Left ventricle myocardium inferior (tissue), 1 donor: ENCODE measurements at regions not wholly inside any gene's neighbourhood (a gene's known extent, or its start where the extent isn't known, plus 50 kb on each side); places are given as distances from the start of the nearest gene placed in this dataset.

Source experiments
- DNase-seq: peaks from one replicate; pipeline ENCODE4 v3.0.0-alpha.2; 2020
- H3K27ac ChIP-seq: fragments of 200-600 bp; replicated peaks from 2 replicates; pipeline ENCODE4 v1.8.0; 2021
- H3K27me3 ChIP-seq: fragments of 200-600 bp; 2 replicates; pipeline ENCODE4 v1.8.0; 2021; ENCODE audit warnings: low read depth
- H3K36me3 ChIP-seq: fragments of 200-600 bp; 2 replicates; pipeline ENCODE4 v1.8.0; 2021
- H3K4me1 ChIP-seq: fragments of 200-600 bp; 2 replicates; pipeline ENCODE4 v1.8.0; 2021
- H3K4me3 ChIP-seq: fragments of 200-600 bp; 2 replicates; pipeline ENCODE4 v1.8.0; 2021; ENCODE audit warnings: mild to moderate bottlenecking, moderate library complexity
- H3K9me3 ChIP-seq: fragments of 200-600 bp; replicated peaks from 2 replicates; pipeline ENCODE4 v1.8.0; 2021
- intact Hi-C: fragments of 100-400 bp; cut with micrococcal nuclease; formaldehyde crosslinking; loops from one replicate; pipeline ENCODE4 v1.11.0; 2022
- TF ChIP-seq, protein P1 (sequence below): fragments of 200-600 bp; IDR thresholded peaks from 2 replicates; pipeline ENCODE4 v1.8.0; 2021; ENCODE audit warnings: antibody characterized with exemption, mild to moderate bottlenecking, borderline replicate concordance
- donor health status: DM: no; HTN: yes; CAD: no; lungs with severe emphysema.

DNA sequence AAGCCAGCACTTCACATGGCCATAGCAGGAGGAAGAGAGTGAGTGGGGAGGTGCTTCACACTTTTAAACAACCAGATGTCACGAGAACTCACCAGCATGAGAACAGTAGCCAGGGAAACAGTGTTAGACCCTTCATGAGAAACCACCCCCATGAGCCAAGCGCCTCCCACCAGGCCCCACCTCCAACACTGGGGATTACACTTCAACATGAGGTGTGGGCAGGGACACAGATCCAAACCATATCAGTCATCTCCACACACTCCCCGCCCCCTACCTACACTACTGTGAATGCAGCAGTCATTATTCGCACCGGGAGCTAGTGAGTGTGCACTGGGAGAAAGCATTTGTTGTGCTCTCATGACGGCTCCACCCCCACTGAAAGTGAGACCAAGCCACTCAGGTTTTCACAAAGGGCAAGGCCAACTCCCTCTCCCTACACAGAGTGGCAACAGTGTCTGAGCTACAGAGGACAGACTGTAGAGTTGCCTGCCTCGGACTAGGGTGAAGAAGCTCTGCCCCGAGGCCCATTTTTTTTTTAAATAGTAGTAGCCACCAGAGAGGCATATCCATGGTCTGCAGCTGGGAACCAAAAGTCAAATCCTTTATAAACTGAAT is 125.6 kb downstream of the BARHL2 start:
- Histone ChIP-seq H3K27me3 (peaks cover 49% of the 10 kb centered on the region), H3K4me1 (no peaks in the 10 kb centered on the region), H3K9me3 (peaks cover 40% of the 10 kb centered on the region), H3K27ac (no peak overlapping the region), H3K4me3 (no peak overlapping the region), H3K36me3 (no peaks in the 10 kb centered on the region)
- no peak for DNase-seq
- TF ChIP-seq, protein P1, sequence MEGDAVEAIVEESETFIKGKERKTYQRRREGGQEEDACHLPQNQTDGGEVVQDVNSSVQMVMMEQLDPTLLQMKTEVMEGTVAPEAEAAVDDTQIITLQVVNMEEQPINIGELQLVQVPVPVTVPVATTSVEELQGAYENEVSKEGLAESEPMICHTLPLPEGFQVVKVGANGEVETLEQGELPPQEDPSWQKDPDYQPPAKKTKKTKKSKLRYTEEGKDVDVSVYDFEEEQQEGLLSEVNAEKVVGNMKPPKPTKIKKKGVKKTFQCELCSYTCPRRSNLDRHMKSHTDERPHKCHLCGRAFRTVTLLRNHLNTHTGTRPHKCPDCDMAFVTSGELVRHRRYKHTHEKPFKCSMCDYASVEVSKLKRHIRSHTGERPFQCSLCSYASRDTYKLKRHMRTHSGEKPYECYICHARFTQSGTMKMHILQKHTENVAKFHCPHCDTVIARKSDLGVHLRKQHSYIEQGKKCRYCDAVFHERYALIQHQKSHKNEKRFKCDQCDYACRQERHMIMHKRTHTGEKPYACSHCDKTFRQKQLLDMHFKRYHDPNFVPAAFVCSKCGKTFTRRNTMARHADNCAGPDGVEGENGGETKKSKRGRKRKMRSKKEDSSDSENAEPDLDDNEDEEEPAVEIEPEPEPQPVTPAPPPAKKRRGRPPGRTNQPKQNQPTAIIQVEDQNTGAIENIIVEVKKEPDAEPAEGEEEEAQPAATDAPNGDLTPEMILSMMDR: no peak
- intact Hi-C loops: no loop called here

DNA sequence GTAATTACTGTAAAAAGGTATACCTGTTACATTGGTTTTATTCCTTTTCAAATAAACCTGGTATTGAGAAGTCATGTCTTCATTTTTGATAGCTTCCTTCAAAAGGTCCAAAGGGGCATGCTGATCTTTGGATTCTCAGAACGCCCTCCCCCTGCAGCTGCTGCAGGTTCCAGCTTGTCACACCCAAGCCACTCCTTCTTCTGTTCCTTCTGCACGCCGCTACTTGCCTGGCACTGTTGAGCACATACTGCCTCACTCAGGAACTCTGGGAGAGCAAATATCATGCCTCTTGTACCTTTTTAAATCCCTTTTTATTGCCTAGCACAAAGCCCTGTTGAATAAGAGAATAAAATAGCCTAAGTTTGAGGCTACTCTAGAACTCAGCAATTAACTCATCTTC is 136.9 kb downstream of the BARHL2 start:
- peaks cover 66% of the 10 kb centered on the region for H3K27me3 ChIP-seq
- TF ChIP-seq, protein P1: no peak
- H3K4me1 ChIP-seq: no peaks in the 10 kb centered on the region
- intact Hi-C loops: no loop called here
- no peaks in the 10 kb centered on the region for H3K36me3 ChIP-seq
- no peaks in the 10 kb centered on the region for H3K9me3 ChIP-seq
- H3K27ac ChIP-seq: no peak overlapping the region
- no peak for DNase-seq
- no peak overlapping the region for H3K4me3 ChIP-seq

DNA sequence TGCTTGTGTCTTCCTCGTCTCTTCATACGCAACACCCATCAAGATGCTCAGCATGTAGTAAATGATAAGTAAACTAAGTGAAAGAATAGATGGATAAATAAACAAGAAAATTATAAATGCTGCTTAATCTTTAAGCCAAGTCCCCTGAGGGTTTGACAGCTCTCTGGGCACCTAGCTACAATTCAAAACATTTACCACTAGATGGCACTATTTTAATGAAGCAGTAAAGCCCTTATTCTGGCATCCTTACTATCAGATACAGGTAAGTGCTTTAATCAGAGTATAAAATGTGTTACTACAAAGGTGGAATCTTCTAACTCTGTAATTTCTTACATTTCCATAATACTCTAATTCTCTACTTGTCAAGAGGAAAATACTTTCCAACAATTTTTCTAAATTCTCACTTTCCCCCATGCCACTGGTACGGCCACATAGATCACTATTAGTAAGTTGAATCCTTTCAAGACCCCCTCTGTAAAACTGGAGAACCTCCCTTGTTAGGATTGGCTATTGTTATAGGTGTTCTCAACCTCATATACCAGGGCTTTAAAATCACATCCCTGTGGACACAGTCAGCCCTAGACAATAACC is 137.8 kb downstream of the BARHL2 start:
- TF ChIP-seq, protein P1: peak; percentile 74
- no peak for DNase-seq
- Histone ChIP-seq H3K27ac (no peak overlapping the region), H3K4me3 (no peak overlapping the region), H3K4me1 (no peaks in the 10 kb centered on the region), H3K36me3 (no peaks in the 10 kb centered on the region), H3K9me3 (peaks cover 6% of the 10 kb centered on the region), H3K27me3 (peaks cover 74% of the 10 kb centered on the region)
- intact Hi-C loops: no loop called here

DNA sequence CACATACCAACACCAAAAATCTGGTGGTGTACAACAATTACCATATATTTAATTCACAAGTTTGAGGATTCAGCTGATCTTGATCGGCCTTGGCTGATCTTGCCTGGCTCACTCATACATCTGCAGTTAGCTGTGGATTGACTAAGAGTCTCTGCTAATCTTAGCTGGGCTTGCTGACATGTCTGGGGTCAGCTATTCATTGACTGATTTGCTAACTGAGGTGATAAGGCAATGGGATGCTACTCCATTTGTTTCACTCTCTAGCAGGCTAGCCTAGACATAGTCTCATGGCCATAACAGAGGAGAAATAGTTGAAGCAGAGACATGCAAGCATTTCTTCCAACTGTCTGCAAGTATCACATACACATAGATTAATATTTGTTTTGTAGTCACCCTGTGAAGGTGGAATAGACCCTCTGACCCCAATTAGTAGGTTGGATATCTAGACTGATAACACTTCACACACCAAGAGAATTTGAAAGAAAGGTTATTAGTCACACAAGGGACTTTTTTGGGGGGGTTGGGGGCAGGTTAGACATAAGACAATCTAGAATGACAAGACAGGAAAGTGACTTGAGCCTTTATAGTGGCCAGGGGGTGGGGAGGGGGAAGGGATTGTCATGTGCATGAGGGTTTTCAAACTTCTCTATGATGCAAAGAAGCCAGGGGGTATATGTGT is 142.3 kb downstream of the BARHL2 start:
- peaks cover 7% of the 10 kb centered on the region for H3K9me3 ChIP-seq
- H3K4me3 ChIP-seq: no peak overlapping the region
- H3K4me1 ChIP-seq: no peaks in the 10 kb centered on the region
- H3K36me3 ChIP-seq: no peaks in the 10 kb centered on the region
- H3K27ac ChIP-seq: no peak overlapping the region
- DNase-seq: no peak
- TF ChIP-seq, protein P1: no peak
- peaks cover 69% of the 10 kb centered on the region for H3K27me3 ChIP-seq
- intact Hi-C loops: no loop called here

DNA sequence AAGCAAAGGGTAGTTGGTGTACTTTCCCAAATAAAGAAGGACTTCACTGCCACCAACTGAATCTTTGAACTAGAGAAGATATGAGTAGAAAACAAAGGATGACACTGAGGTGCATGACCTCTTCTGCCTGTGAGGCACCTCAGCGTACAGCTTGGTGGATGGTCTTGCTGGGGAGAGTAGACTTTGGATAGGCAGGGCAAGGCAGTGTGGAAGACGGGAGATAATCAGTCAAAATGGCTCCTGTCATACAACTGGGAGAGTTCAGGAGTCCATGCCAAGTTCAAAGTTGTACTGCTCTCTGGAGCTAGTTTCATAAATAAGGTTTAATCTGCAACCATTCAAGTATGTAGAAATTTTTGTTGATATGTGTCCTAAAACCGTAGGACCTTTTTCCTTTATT is 143.4 kb downstream of the BARHL2 start:
- Histone ChIP-seq H3K27ac (no peak overlapping the region), H3K4me3 (no peak overlapping the region), H3K27me3 (peaks cover 60% of the 10 kb centered on the region), H3K36me3 (no peaks in the 10 kb centered on the region), H3K4me1 (no peaks in the 10 kb centered on the region), H3K9me3 (peaks cover 7% of the 10 kb centered on the region)
- TF ChIP-seq, protein P1: no peak
- DNase-seq: no peak
- intact Hi-C loops: no loop called here
